SK-N-SH (cell line): ENCODE measurements at regions not wholly inside any gene's neighbourhood (a gene's known extent, or its start where the extent isn't known, plus 50 kb on each side); places are given as distances from the start of the nearest gene placed in this dataset.

Experiments used
- EZH2phosphoT487 ChIP-seq: fragments of 200-600 bp; sonication (generic); IDR thresholded peaks from 2 replicates; pipeline ENCODE4 v1.6.1; 2017; ENCODE audit warnings: low read depth, mixed run types, mild to moderate bottlenecking, antibody characterized with exemption, moderate library complexity, borderline replicate concordance
- GABPA ChIP-seq: IDR thresholded peaks from 2 replicates; pipeline ENCODE4 v1.4.0; 2012; ENCODE audit warnings: low read depth, mild to moderate bottlenecking
- MXI1 ChIP-seq: IDR thresholded peaks from 2 replicates; pipeline ENCODE4 v1.6.1; 2012; ENCODE audit warnings: mild to moderate bottlenecking, low read depth, low read length, improper control_type of control experiment
- POLR2AphosphoS5 ChIP-seq: IDR thresholded peaks from 2 replicates; pipeline ENCODE4 v1.6.1; 2012; ENCODE audit warnings: low read depth, low read length
- RAD21 ChIP-seq: IDR thresholded peaks from 2 replicates; pipeline ENCODE4 v1.6.1; 2012; ENCODE audit warnings: mild to moderate bottlenecking, low read length
- TAF1 ChIP-seq: IDR thresholded peaks from 2 replicates; pipeline ENCODE4 v1.6.1; 2012; ENCODE audit warnings: low read depth, mild to moderate bottlenecking, low read length, moderate library complexity, borderline replicate concordance
- TCF12 ChIP-seq: IDR thresholded peaks from 2 replicates; pipeline ENCODE4 v1.4.0; 2012
- TF ChIP-seq, protein P1 (sequence below): IDR thresholded peaks from 2 replicates; pipeline ENCODE4 v1.4.0; 2012; ENCODE audit warnings: low read depth
- TF ChIP-seq, protein P2 (sequence below): fragments of 200-600 bp; sonication (generic); IDR thresholded peaks from 2 replicates; pipeline ENCODE4 v1.6.1; 2017; ENCODE audit warnings: antibody characterized with exemption, mild to moderate bottlenecking, moderate library complexity
- TF ChIP-seq, protein P3 (sequence below): fragments of 150-350 bp; IDR thresholded peaks from 2 replicates; pipeline ENCODE4 v1.6.1; 2017; ENCODE audit warnings: antibody characterized with exemption, low read length, low read depth, borderline replicate concordance
- TF ChIP-seq, protein P4 (sequence below): IDR thresholded peaks from 2 replicates; pipeline ENCODE4 v1.4.0; 2012; ENCODE audit warnings: low read depth, borderline replicate concordance

DNA sequence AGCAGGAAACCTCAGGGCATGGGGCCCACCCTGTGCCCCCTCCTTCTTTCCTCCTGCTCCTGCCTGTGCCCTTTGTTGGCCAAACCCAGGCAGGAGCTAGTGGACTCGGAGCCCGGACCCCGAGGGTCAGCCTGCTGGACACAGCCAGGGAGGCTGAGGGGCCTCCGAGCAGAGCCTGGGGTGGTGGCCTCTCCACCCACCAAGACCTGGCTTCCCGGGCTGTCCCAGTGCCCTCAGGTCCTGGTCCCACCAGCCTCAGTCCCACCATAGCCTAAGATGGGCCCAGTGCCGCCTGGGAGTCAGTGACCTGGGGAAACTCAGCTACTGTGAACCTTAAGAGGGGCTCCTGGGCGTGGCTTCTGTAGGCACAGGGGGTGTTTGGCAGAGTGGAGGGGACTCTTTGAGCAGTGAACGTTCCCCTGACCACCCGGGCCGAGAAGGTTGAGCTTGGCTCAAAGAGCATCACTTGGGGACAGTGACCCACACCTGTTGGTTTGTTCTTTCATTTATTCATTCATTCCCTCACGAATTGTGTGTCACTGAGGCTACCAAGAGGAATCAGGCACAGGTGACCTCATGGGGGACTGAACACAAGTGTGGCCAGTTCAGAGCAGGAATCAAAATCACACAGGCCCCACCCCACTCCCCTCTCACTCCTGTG lies 266.1 kb downstream of the ADGRD1 start:
- TF ChIP-seq, protein P1, sequence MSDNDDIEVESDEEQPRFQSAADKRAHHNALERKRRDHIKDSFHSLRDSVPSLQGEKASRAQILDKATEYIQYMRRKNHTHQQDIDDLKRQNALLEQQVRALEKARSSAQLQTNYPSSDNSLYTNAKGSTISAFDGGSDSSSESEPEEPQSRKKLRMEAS, result no peak
- TF ChIP-seq, protein P2, sequence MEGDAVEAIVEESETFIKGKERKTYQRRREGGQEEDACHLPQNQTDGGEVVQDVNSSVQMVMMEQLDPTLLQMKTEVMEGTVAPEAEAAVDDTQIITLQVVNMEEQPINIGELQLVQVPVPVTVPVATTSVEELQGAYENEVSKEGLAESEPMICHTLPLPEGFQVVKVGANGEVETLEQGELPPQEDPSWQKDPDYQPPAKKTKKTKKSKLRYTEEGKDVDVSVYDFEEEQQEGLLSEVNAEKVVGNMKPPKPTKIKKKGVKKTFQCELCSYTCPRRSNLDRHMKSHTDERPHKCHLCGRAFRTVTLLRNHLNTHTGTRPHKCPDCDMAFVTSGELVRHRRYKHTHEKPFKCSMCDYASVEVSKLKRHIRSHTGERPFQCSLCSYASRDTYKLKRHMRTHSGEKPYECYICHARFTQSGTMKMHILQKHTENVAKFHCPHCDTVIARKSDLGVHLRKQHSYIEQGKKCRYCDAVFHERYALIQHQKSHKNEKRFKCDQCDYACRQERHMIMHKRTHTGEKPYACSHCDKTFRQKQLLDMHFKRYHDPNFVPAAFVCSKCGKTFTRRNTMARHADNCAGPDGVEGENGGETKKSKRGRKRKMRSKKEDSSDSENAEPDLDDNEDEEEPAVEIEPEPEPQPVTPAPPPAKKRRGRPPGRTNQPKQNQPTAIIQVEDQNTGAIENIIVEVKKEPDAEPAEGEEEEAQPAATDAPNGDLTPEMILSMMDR, result no peak
- no peak for TF ChIP-seq GABPA
- no peak for TF ChIP-seq TCF12
- no peak for TF ChIP-seq MXI1
- TF ChIP-seq, protein P3, sequence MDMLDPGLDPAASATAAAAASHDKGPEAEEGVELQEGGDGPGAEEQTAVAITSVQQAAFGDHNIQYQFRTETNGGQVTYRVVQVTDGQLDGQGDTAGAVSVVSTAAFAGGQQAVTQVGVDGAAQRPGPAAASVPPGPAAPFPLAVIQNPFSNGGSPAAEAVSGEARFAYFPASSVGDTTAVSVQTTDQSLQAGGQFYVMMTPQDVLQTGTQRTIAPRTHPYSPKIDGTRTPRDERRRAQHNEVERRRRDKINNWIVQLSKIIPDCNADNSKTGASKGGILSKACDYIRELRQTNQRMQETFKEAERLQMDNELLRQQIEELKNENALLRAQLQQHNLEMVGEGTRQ, result no peak
- TF ChIP-seq POLR2AphosphoS5, result no peak
- TF ChIP-seq, protein P4, sequence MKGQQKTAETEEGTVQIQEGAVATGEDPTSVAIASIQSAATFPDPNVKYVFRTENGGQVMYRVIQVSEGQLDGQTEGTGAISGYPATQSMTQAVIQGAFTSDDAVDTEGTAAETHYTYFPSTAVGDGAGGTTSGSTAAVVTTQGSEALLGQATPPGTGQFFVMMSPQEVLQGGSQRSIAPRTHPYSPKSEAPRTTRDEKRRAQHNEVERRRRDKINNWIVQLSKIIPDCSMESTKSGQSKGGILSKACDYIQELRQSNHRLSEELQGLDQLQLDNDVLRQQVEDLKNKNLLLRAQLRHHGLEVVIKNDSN, result no peak
- TF ChIP-seq EZH2phosphoT487, result no peak
- no peak for TF ChIP-seq RAD21
- no peak for TF ChIP-seq TAF1
